COLO668 (cell line): ENCODE measurements at regions not wholly inside any gene's neighbourhood (a gene's known extent, or its start where the extent isn't known, plus 50 kb on each side); places are given as distances from the start of the nearest gene placed in this dataset.

Source experiments
- DNase-seq: peaks from one replicate; lab custom pipeline; 2025; ENCODE audit not compliant: unreplicated experiment; lab: John Stamatoyannopoulos, UW

DNA sequence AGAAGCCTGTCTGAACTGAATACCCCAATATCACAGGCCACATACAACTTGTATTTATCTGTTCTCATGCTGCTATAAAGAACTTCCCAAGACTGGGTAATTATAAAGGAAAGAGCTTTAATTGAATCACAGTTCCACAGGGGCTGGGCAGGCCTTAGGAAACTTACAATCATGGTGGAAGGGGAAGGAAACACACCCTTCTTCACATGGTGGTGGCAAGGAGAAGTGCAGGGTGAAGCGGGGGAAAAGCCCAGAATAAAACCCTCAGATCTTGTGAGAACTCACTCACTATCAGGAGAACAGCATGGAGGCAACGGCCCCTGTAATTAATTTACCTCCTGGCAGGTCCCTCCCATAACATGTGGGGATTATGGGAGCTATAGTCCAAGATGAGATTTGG is 50.3 kb upstream of the FNDC1 start:
- DNase-seq, result no peak

DNA sequence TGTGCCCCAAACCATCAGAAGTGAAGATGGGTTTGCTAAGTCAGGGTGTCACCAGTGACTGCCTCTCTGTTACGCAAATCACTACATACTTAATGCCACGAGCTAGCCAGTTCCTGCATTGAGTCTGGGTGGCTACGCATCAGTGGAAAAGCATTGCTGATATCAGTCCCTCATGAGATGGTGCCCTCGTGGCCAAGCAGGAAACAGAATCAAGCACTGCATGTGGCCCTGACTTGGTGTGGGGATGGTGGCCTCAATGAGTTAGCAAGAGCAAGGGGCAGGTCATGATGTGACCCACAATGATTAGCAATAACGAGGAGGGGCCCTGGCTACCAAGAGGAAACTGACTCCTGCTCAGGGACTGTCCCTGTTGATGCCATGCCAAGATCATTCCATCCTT is 51.6 kb upstream of the FNDC1 start:
- DNase-seq, result no peak

DNA sequence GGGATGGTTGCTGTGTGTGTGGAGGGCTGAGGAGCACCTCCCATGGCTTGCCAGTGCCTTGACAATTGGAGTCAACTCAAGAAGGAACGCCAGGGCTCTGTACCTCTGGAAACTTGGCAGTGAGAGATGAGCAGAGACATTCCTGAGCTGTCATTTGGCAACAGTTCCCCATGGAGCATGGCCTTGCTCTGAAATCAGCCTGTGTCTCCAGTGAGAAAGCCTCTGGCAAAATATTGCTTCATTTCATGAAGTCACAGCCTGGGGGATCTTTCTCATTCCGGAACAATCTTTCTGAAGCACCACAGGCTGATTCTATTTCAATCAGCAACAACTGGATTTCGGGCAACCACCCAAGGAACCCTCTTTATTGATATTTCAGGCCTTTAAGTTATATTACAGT is 52.2 kb upstream of the FNDC1 start:
- no peak for DNase-seq

GRCh38 chr6:159116343-159116742 is 52.9 kb upstream of the FNDC1 start:
- no peak for DNase-seq

- no peak for DNase-seq
Observed at GRCh38 chr6:159114569-159114968, 54.6 kb upstream of the FNDC1 start.

DNA sequence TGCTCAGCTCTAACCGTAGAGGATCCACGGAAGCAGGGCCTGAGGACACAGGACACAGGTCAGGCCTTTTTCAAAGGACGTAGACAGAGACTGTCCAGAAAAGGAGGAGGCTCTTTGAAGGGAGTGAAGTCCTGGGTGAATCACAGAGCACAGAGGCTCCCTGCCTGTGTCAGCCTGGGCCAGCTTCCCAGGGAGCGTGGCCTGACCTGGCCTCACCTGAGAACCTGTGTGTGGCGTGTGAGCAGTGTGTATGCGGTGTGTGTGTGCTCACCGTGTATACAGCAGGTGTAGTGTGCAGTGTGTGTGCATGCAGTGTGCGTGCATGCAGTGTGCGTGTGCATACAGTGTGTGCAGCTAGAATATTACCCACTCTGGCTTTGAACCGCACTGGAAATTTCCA is 56.0 kb upstream of the FNDC1 start:
- DNase-seq, result no peak

DNA sequence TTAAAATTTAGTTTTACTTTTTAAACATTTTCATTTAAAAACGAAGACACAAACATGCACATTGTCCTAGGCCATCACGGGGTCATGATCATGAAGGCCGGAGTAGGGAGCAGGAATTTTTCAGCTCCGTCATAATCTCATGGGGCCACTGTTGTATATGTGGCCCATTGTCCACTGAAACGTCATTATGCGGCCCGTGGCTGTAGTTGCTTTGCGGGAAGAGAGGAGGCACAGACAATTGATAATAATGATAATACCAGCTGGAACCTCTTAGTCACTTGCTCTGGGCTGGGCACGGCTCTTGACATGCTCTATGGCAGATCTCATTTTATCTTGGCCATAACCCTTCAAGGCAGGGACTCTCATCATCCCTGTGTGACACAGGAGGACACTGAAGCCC is 56.5 kb upstream of the FNDC1 start:
- DNase-seq, result no peak

DNA sequence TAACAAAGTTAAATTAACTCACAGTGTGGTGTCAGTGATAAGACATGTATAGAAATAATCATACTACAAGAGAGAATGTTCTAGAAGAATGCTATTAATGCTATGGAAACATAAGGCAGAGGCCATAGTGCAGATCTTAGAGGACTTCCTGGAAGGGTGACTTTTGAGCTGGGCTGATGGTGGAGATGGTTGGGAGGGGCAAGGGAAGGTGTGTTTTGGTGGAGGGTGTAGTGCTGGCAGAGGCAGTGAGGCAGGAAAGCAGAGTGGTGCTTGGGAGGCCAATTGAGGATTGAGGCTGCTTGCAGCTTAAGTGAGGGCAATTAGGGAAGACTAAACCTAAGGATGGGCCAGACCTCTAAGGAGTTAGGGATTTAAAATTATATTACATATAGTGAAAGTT is 58.5 kb upstream of the FNDC1 start:
- DNase-seq, result no peak

DNA sequence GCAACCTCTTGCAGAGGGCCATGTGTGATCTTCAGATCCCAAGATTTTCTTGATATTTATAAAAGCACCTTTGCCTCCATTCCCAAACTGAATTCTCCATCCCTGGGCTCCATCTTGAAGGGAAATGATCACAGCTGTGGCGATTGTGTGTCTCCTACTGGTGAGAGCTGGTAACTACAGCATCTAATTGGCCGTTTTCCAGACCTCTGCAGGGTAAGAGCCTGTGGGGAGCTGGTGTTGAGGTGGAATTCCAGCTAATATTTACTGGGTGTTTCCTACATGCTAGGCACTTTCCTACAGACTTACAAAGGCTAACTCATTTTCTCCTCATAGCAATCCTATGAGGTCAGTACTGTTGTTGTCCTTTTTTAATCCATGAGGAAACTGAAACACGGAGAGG is 59.2 kb upstream of the FNDC1 start:
- DNase-seq, result no peak

- no peak for DNase-seq
Observed at GRCh38 chr6:159109391-159109790, 59.8 kb upstream of the FNDC1 start.

DNA sequence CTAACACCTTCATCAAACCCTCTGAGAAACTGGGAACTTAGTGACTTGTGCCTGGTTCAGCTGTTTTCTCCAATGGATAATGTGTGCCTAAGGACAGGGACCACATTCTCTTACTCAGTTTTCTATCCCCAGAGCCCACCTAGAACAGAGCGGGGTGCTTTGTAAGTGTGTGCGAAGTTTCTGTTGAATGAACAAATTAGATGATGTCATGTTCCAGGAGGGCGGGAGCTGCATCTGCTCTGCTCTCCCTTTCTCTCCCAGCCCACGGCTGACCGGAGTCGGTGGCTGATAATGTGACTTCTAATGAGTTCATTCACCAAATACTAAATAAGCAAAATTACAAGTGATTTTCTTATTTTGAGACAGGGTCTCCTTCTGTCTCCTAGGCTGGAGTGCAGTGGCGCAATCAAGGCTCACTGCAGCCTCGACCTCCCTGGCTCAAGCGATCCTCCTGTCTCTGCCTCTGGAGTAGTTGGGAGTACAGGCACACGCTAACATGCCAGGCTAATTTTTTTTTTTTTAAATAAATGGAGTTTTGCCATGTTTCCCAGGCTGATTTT is 60.7 kb upstream of the FNDC1 start:
- no peak for DNase-seq

DNA sequence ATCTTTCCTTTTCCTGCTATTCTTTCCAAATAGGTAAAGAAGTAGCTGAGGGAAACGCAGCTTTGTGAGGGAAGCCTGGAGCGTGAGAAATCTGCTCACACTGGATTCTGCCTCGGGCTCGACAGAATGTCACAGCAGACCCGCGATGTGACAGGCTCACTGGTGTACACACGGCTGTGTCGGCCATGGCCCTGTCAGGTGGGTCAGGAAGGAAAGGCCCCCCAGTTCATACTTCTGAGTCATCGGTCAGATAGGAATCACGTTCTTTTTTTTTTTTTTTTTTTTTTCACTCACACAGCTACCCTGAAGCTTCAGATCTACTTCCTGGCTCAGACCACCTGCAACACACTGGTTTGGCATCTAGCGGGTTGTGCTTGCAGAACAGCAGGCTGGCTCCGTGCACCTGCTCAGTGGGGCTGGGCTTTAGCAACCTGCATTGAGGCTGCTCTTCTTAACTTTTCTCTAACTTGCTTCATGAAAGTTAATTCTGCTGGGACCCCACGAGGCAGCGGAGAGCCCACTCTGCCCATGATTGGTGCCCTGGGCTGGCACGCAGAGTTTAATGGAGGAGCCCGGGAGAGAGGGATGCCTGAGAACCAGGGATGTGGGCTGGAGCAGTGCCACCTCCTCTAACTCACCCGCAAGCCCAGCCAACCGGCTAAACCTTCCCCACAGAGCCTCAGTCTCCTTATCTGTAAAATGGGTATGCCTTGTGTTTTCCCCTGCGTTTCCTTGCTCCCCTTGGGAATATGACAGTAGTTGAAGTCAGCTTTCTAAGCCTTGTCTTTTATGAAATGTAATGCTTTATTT is 61.5 kb upstream of the FNDC1 start:
- DNase-seq, result no peak

DNA sequence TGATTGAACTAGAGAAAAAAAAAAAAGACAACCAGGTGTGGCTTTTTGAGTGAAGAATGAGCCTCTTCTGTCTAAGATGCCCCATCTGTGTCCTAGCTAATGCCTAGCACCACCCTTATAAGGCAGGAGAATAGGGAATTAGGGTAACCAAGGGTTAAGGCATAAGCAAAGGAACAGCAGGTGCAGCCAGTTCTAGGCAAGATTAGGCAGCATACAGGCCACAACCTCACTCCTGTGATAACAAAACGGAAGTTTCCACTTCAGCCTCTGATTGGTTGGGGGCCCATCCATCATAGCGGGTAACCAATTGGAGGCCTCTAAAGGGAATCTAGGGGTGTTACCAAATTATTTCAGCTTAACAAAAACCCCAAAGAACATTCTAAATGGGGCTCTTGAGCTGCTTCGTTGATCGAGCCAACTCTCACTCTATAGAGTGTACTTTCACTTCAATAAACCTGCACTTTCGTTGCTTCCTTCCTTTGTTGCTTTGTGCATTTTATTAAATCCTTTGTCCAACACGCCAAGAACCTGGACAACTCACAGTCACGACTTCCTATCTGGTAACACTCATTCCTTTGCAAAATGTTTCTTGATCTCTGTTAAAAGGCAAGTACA is 61.9 kb upstream of the TAGAP start:
- peak; percentile 12 for DNase-seq

DNA sequence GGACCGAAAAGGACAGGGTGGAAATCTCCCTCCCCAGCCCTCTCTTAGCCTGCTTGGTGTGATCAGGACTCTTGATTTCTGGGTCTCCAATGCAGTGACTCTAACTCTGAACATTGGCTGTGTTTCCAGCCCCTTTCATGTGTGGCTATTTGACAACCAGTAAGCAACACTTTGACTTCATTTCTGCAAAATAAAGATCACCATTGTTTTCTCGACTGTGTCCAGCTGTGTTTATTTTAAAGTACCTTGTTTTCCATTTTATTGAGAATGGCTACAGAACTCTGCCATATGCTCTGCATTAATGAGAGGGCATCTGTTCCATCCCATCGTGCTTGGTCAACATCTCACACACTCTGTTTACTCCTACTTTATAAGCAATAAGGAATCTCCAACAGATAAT is 60.9 kb upstream of the TAGAP start:
- DNase-seq, result no peak

GRCh38 chr6:159104931-159105330 is 60.1 kb upstream of the TAGAP start:
- DNase-seq, result peak; percentile 5

- peak; percentile 45 for DNase-seq
Observed at GRCh38 chr6:159104163-159104925, 59.6 kb upstream of the TAGAP start.

DNA sequence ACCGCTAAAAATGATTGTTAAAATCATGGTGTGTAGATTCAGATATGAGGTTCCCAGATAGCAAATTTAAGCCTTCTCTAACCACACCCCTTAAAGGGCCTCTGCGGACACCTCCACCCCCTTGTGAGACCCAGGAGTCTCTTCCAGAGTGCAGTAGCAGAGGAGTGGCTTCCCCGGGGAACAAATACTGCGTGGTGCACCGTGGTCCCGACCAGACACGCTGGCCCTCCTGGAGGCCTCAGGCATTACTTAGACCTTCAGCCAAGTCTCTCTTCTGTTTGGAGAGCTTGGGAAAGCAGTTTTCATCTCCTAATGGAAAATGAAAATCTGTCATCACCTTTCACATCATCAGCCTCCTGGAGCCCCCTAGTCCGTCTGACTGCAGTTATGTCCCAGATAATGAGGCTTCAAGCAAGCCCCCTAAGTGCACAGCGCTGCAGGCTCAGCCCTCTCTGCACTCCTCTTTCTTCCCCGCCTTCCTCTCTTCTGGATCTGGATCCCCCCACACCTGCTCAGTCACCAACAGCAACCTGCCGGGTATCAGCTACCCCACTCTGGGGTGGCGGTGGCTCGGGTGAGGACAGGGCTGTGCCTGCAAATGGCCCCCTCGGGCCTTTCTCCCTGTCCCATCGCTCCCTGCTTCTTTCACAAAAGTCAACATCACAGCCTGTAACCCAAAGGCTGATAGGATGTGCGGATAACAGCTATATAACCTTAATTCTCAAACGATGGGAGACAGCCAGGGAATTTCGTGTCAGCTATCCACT is 58.8 kb upstream of the TAGAP start:
- DNase-seq, result no peak

DNA sequence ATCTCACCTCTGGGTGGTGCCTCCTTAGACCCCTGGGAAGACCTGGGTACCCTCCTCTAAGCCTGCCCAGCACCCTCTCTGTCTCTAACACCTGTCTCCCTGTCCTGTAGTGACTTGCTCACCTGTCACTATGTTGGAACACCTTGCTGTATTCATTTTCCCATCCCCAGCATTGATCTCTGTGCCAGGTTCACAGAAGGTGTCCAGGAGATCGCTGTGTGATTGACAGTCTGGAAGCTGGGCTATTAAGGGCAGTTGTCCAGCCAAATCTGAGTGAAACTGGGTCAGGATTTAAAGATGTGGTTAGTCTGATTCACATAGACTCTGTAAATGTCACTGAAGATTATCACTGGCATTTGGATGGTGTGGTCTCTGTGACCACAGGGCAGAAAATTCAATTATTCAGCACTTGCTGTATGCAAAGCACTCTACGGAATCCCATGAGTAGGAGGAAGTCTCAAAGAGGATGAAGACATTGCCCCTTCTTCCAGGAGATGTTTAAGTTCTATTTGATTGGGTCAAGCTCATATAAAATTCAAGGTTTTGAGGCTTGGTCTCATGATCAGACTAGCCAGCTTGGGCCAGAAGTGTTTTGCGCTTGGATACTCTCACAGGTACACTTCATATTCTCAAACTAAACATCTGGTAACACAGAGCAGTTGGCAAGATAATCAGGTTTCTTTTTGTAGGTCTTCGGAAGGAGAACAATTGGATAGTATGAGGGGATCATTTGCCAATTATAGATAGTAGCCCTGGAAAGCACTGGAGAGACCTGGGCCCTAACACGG is 57.8 kb upstream of the TAGAP start:
- DNase-seq, result no peak

DNA sequence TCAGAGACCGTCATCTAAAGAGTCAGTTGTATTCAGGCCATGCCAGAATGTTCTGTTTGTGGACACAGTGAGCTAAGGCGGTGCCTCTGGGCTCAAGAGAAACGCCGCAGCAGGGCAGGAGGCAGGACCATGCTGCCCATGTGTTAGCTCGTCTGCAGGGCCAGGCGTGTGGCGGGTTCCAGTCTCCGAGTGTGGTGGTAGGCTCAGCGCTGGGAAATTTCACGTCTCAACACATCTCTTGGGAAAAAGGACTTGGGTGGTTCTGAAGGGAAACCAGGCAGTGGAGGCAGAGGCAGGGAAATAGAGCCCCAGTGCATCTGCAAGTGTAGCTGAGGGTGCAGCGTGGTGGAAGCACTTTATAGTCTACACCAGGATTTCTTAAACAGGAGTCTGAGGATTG is 56.9 kb upstream of the TAGAP start:
- no peak for DNase-seq
